Lower lobe of right lung (tissue), 2 donors: ENCODE measurements at regions not wholly inside any gene's neighbourhood (a gene's known extent, or its start where the extent isn't known, plus 50 kb on each side); places are given as distances from the start of the nearest gene placed in this dataset.

Experiments used
- ATAC-seq, 2 donors: fragments of 200-7000 bp; cut with Tn5 transposase; one replicate each; pipeline ENCODE4 v1.9.1; 2020 to 2022; ENCODE audit warnings: mild to moderate bottlenecking in 2 of 2, moderate library complexity in 2 of 2
- DNase-seq: peaks from one replicate; pipeline ENCODE4 v3.0.0-alpha.2; 2020
- H3K27ac ChIP-seq: fragments of 200-600 bp; one replicate; pipeline ENCODE4 v1.8.0; 2022
- H3K27me3 ChIP-seq: fragments of 200-600 bp; one replicate; pipeline ENCODE4 v1.8.0; 2022; ENCODE audit warnings: low read depth
- H3K36me3 ChIP-seq: fragments of 200-600 bp; one replicate; pipeline ENCODE4 v1.8.0; 2022; ENCODE audit warnings: mild to moderate bottlenecking
- H3K4me1 ChIP-seq: fragments of 200-600 bp; one replicate; pipeline ENCODE4 v1.8.0; 2022
- H3K4me3 ChIP-seq: fragments of 200-600 bp; one replicate; pipeline ENCODE4 v1.8.0; 2022; ENCODE audit warnings: mild to moderate bottlenecking
- H3K9me3 ChIP-seq: fragments of 200-600 bp; one replicate; pipeline ENCODE4 v1.8.0; 2022
- CTCF ChIP-seq: fragments of 200-600 bp; IDR thresholded peaks from one replicate; pipeline ENCODE4 v1.8.0; 2022; ENCODE audit warnings: antibody characterized with exemption, mild to moderate bottlenecking
- intact Hi-C: fragments of 100-400 bp; cut with DNase I; formaldehyde crosslinking; loops from one replicate; pipeline ENCODE4 v1.11.0; 2022
- donor health status: DM: no; HTN: yes; CAD: no; lungs with severe emphysema.

GRCh38 chr9:135036861-135037465 is 50.5 kb upstream of the OLFM1 start:
- Histone ChIP-seq H3K36me3 (no peaks in the 10 kb centered on the region), H3K27me3 (peaks cover 21% of the 10 kb centered on the region), H3K4me3 (no peak overlapping the region), H3K27ac (no peak overlapping the region), H3K4me1 (no peaks in the 10 kb centered on the region), H3K9me3 (no peaks in the 10 kb centered on the region)
- ATAC-seq (no peak), DNase-seq (no peak)
- TF ChIP-seq CTCF: no peak
- intact Hi-C loops: no loop called here

DNA sequence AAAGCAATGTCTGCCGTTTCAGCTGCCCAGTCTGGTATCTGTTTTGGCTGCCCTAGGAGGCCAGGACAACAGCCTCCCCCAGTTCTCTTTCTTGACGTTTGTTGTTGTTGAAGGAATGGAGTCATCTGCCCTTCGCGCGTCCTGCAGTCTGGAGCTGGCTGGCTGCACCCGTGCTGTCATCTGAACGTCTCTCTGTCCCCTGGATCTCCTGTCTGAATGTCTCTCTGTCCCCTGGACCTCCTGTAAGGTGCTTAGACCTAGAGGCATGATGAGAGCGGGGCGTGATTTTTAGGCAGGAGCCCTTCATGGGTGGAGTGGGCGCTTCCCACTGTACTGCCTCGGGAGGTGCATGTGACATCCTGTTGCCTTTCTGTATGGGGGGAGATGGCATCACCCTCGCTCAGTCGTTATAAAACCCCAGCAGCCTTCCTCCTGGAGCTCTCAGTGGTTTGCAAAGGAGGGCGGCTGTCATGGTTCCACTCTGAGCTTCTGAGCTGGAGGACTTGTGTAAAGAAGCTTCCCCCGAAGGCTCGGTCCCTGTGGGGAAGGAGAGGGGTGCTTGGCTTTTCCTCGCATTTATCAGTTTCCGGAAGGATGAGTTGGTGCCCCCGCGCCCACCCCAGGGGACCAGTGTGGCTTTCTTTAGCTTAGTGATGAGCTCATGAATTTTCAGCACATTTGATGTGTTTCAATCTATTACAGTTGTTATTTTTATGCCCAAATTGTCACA is 49.8 kb upstream of the OLFM1 start:
- DNase-seq (no peak), ATAC-seq (no peak)
- no peak for TF ChIP-seq CTCF
- Histone ChIP-seq H3K9me3 (no peaks in the 10 kb centered on the region), H3K4me1 (no peaks in the 10 kb centered on the region), H3K4me3 (no peak overlapping the region), H3K27me3 (peaks cover 25% of the 10 kb centered on the region), H3K36me3 (no peaks in the 10 kb centered on the region), H3K27ac (no peak overlapping the region)
- intact Hi-C loops: no loop called here
